Body of pancreas (tissue), 4 donors: ENCODE measurements at regions not wholly inside any gene's neighbourhood (a gene's known extent, or its start where the extent isn't known, plus 50 kb on each side); places are given as distances from the start of the nearest gene placed in this dataset.
A peak's percentile ranks its signal among the peaks of the same experiment; 100 is the strongest.
"Not testable (repeated sequence)": the region's sequence is repeated elsewhere in the genome, so short reads cannot be mapped to it uniquely, and the experiment has no call there.

ENCODE experiments used
- ATAC-seq: fragments of 150-250 bp; one replicate; pipeline ENCODE4 v1.9.1; 2016
- DNase-seq, 4 donors: peaks; one replicate each; pipeline ENCODE4 v3.0.0-alpha.2; 2019
- H3K27ac ChIP-seq, 4 donors: fragments of 200-600 bp; sonication (generic); 1 replicate in 3 of 4; 2 replicates in 1 of 4; pipeline versions ENCODE4 v1.5.1 to v1.6.1; 2016 to 2019; ENCODE audit warnings: mild to moderate bottlenecking in 1 of 4, mixed read lengths in 1 of 4, moderate library complexity in 1 of 4
- H3K27me3 ChIP-seq, 2 donors: fragments of 200-600 bp; sonication (generic); one replicate each; pipeline ENCODE4 v1.6.0; 2016; ENCODE audit warnings: mild to moderate bottlenecking in 1 of 2
- H3K36me3 ChIP-seq, 2 donors: fragments of 200-600 bp; sonication (generic); replicated peaks in 1 of 2; 2 replicates each; pipeline ENCODE4 v1.5.1; 2016; ENCODE audit warnings: low read depth in 2 of 2; ENCODE audit not compliant: insufficient read depth in 1 of 2
- H3K4me1 ChIP-seq: fragments of 200-600 bp; sonication (generic); one replicate; pipeline ENCODE4 v1.6.0; 2016
- H3K4me3 ChIP-seq, 2 donors: fragments of 200-600 bp; sonication (generic); 1 replicate in 1 of 2; 2 replicates in 1 of 2; pipeline ENCODE4 v1.5.1; 2016 to 2019
- H3K9me3 ChIP-seq, 3 donors: fragments of 200-600 bp; sonication (generic); 1 replicate in 2 of 3; 2 replicates in 1 of 3; pipeline ENCODE4 v1.5.1; 2016
- POLR2A ChIP-seq, 3 donors: fragments of 450-650 bp; IDR thresholded peaks; one replicate each; pipeline ENCODE4 v1.6.1; 2016; ENCODE audit warnings: antibody characterized with exemption in 3 of 3, mild to moderate bottlenecking in 2 of 3
- WGBS, 2 donors: methylation state at CpG; one replicate each; pipeline ENCODE4 v1.1.5; 2017; 5-methylcytosine and 5-hydroxymethylcytosine counted together
- intact Hi-C: fragments of 100-400 bp; cut with DNase I; formaldehyde crosslinking; loops from one replicate; pipeline ENCODE4 v1.15.1; 2023
- TF ChIP-seq, protein P1 (sequence below), 7 experiments: fragments of 450-650 bp in 4 of 7; fragments of 200-600 bp in 3 of 7; sonication (generic) in 3 of 7; IDR thresholded peaks; one replicate each; pipeline ENCODE4 v1.5.1; 2016 to 2019; ENCODE audit warnings: antibody characterized with exemption in 7 of 7

DNA sequence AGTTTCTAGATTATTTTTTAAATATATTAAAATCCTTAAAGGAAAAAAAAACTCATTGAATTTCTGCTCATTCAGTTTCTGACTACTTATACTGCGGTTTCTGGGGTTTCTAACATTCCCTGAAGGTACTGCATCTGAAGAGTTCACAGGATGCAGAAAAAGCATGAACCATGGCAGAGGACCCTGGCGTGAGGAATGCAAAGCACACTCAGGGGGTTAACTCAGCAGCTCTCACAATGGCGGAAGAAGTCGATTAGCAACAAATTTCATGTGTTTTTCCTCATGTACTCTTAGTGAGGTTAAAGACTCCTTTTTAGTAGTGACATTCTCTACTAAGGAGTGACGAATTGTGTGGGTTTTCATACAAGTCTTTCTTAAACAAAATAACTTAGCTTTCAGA lies 975.6 kb downstream of the NCAM2 start:
- 45 to 50% methylated on average over 5 of the region's 5 CpGs for WGBS, 2 donors
- H3K27me3 ChIP-seq = no peaks in the 10 kb centered on the region
- H3K4me1 ChIP-seq = no peaks in the 10 kb centered on the region
- H3K4me3 ChIP-seq = no peak overlapping the region
- H3K9me3 ChIP-seq = no peaks in the 10 kb centered on the region
- H3K36me3 ChIP-seq = no peaks in the 10 kb centered on the region
- H3K27ac ChIP-seq = no peak overlapping the region
- ATAC-seq = no peak
- TF ChIP-seq, protein P1, sequence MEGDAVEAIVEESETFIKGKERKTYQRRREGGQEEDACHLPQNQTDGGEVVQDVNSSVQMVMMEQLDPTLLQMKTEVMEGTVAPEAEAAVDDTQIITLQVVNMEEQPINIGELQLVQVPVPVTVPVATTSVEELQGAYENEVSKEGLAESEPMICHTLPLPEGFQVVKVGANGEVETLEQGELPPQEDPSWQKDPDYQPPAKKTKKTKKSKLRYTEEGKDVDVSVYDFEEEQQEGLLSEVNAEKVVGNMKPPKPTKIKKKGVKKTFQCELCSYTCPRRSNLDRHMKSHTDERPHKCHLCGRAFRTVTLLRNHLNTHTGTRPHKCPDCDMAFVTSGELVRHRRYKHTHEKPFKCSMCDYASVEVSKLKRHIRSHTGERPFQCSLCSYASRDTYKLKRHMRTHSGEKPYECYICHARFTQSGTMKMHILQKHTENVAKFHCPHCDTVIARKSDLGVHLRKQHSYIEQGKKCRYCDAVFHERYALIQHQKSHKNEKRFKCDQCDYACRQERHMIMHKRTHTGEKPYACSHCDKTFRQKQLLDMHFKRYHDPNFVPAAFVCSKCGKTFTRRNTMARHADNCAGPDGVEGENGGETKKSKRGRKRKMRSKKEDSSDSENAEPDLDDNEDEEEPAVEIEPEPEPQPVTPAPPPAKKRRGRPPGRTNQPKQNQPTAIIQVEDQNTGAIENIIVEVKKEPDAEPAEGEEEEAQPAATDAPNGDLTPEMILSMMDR (IDR thresholded peaks at IDR 0.05) = no peak
- TF ChIP-seq POLR2A (IDR thresholded peaks at IDR 0.05) = no peak
- DNase-seq = no peak
- intact Hi-C loops = no loop called here

DNA sequence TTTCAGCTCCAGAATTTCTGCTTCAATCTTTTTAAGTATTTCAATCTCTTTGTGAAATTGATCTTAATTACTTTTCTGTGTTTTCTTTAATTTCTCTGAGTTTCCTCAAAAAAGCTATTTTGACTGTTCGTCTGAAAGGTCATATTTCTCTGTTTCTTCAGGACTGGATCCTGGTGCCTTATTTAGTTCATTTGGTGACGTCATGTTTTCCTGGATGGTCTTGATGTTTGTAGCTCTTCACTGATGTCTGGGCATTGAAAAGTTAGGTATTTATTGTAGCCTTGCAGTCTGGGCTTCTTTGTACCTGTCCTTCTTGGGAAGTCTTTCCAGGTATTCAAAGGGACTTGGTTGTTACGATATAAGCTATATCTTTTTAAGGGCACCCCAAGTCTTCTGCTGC lies 998.7 kb downstream of the NCAM2 start:
- intact Hi-C loops = no loop called here
- Histone ChIP-seq H3K36me3 (no peaks in the 10 kb centered on the region), H3K9me3 (no peaks in the 10 kb centered on the region), H3K4me3 (no peak overlapping the region), H3K27ac (no peak overlapping the region), H3K4me1 (no peaks in the 10 kb centered on the region), H3K27me3 (no peaks in the 10 kb centered on the region)
- DNase-seq = no peak
- TF ChIP-seq, protein P1 (IDR thresholded peaks at IDR 0.05) = no peak
- no peak for TF ChIP-seq POLR2A (IDR thresholded peaks at IDR 0.05)
- WGBS, 2 donors = 40 to 62% methylated on average over 3 of the region's 3 CpGs
- ATAC-seq = no peak

- intact Hi-C loops = no loop called here
- Histone ChIP-seq H3K36me3 (no peaks in the 10 kb centered on the region), H3K27ac (no peak overlapping the region), H3K4me3 (no peak overlapping the region), H3K9me3 (no peaks in the 10 kb centered on the region), H3K4me1 (no peaks in the 10 kb centered on the region), H3K27me3 (no peaks in the 10 kb centered on the region)
- TF ChIP-seq, protein P1 (IDR thresholded peaks at IDR 0.05) = no peak
- TF ChIP-seq POLR2A (IDR thresholded peaks at IDR 0.05) = no peak
- no peak for DNase-seq
- ATAC-seq = peak; percentile 12
These were observed 999.5 kb downstream of the NCAM2 start for GRCh38 chr21:21997390-21998333.

GRCh38 chr21:22019766-22020165 lies 1021.6 kb downstream of the NCAM2 start:
- no peak for TF ChIP-seq POLR2A (IDR thresholded peaks at IDR 0.05)
- TF ChIP-seq, protein P1 (IDR thresholded peaks at IDR 0.05) = no peak
- Histone ChIP-seq H3K4me1 (no peaks in the 10 kb centered on the region), H3K27me3 (no peaks in the 10 kb centered on the region), H3K27ac (no peak overlapping the region), H3K4me3 (no peak overlapping the region), H3K9me3 (no peaks in the 10 kb centered on the region), H3K36me3 (no peaks in the 10 kb centered on the region)
- no peak for ATAC-seq
- intact Hi-C loops = no loop called here
- WGBS, 2 donors = 29 to 36% methylated on average over 1 of the region's 1 CpG
- no peak for DNase-seq

DNA sequence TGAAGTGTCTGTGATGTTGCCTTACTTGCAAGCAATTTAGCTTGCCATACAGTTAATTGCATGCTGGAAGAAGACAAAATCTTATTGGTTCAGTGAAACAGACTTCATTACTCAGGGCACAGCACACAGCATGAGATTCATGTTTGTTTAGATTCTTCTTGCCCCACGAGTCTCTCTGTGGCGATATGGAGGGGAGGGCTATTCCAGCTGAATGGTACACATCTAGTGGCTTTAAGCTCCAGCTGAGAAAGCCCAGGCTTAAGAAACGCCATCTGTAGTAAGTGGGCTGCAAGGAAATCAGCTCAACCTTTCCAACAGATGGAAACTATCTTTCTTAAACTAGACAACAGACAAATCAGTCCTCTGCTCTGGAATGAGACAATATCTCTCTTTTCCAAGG lies 1022.0 kb downstream of the NCAM2 start:
- no peak for DNase-seq
- Histone ChIP-seq H3K4me1 (no peaks in the 10 kb centered on the region), H3K4me3 (no peak overlapping the region), H3K27ac (no peak overlapping the region), H3K9me3 (no peaks in the 10 kb centered on the region), H3K27me3 (no peaks in the 10 kb centered on the region), H3K36me3 (no peaks in the 10 kb centered on the region)
- 40 to 51% methylated on average over 3 of the region's 3 CpGs for WGBS, 2 donors
- ATAC-seq = no peak
- intact Hi-C loops = no loop called here
- TF ChIP-seq POLR2A (IDR thresholded peaks at IDR 0.05) = no peak
- TF ChIP-seq, protein P1 (IDR thresholded peaks at IDR 0.05) = no peak

- intact Hi-C loops, H3K4me3 ChIP-seq, DNase-seq, H3K4me1 ChIP-seq, ATAC-seq, H3K27ac ChIP-seq, H3K36me3 ChIP-seq, H3K9me3 ChIP-seq, H3K27me3 ChIP-seq: not testable (repeated sequence)
- 49 to 64% methylated on average over 2 of the region's 2 CpGs for WGBS, 2 donors
These were observed 1025.7 kb downstream of the NCAM2 start for GRCh38 chr21:22023896-22024295.
